NCI-H1048 (cell line): ENCODE measurements at regions not wholly inside any gene's neighbourhood (a gene's known extent, or its start where the extent isn't known, plus 50 kb on each side); places are given as distances from the start of the nearest gene placed in this dataset.
"Not testable (repeated sequence)": the region's sequence is repeated elsewhere in the genome, so short reads cannot be mapped to it uniquely, and the experiment has no call there.

Experiments used
- DNase-seq: peaks from one replicate; lab custom pipeline; 2025; lab: John Stamatoyannopoulos, UW

GRCh38 chr2:33967103-33967502 lies 368.0 kb upstream of the FAM98A start:
- DNase-seq, result no peak

GRCh38 chr2:33958591-33958990 lies 359.5 kb upstream of the FAM98A start:
- no peak for DNase-seq

GRCh38 chr2:33949371-33949770 lies 350.3 kb upstream of the FAM98A start:
- no peak for DNase-seq

- no peak for DNase-seq
Measured at GRCh38 chr2:33946193-33946592, 347.1 kb upstream of the FAM98A start.

- no peak for DNase-seq
Measured at GRCh38 chr2:33933203-33933602, 334.1 kb upstream of the FAM98A start.

DNA sequence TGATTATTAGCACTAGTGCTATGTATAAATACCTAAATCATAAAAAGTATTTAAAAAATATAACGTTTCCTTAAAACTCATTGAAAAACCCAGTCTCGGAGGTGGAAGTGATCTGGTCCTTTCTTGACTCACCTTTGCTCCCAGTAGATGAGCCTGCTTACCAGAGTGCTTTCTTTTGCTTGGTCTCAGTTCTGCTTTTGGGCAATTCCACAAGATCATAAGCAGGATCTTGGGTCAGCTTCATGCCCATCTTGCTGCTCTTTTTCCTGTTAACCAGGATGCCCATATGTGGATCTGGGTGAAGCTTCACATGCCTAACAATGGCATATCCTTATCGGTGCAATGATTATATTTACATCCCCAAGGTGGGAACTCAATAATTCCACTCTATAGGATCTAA lies 332.1 kb upstream of the FAM98A start:
- DNase-seq, result no peak

- no peak for DNase-seq
Measured at GRCh38 chr2:33929467-33929866, 330.4 kb upstream of the FAM98A start.

- no peak for DNase-seq
Measured at GRCh38 chr2:33927756-33928155, 328.7 kb upstream of the FAM98A start.

DNA sequence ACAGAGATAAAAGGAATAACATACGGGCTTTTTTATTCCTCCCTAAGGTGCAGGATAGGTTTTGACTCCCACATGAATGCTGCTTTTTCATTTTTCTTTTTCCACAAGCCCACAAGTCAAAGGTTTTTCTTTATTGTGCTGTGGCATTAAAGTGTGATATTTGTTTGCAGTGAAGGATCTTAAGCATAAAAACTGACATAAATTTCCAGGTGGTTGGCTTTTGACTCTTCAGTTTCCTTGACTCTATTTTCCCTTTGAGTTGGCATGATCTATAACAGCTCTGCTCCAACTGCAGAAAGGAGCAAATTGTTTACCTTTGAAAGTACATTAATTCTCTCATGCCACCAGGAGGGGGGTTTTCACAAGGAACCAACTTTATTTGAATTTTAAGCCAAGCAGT lies 326.2 kb upstream of the FAM98A start:
- DNase-seq, result no peak

- no peak for DNase-seq
Measured at GRCh38 chr2:33924586-33925169, 325.6 kb upstream of the FAM98A start.

- DNase-seq, result no peak
Measured at GRCh38 chr2:33917252-33917651, 318.2 kb upstream of the FAM98A start.

- DNase-seq, result no peak
Measured at GRCh38 chr2:33913071-33913616, 314.0 kb upstream of the FAM98A start.

DNA sequence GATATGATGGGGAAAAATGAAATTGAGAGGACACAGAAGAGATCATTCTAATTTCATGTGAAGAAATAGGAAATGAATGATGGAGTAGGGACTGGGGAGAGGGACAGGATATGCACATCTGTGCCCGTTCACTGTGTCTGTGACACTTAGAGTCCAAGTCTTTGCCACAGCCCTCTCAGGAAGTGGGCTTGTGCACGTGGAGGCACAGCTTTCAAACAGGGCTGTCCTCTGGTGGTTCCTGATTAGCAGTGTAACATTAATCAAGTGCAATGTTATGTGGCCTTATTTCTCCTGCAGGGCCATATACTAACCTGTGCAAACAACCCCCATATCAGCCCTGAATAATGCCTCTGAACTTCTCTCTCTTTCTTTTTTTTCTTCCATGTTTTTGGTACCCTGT lies 312.2 kb upstream of the FAM98A start:
- no peak for DNase-seq

- no peak for DNase-seq
Measured at GRCh38 chr2:33909945-33910695, 311.0 kb upstream of the FAM98A start.

- no peak for DNase-seq
Measured at GRCh38 chr2:33907866-33908265, 308.8 kb upstream of the FAM98A start.

GRCh38 chr2:33906129-33906528 lies 307.0 kb upstream of the FAM98A start:
- DNase-seq, result not testable (repeated sequence)

DNA sequence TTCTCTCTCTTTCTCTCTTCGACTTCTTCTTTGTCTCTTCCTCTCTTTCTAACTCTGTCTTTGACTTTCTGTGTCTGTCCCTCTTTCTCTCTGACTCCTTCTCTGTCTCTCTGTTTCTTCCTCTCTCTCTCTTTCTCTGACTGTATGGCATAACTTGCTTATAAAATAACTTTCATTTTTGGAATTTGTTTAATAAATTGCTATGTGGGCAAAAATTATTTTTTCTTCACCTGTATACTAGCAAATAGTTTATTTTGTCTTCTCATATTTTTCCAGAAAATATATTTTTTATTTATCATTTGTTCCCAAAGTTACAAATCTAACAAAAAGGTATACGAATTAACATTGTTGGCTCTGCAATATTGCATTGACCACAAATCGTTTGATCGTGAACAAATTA lies 305.7 kb upstream of the FAM98A start:
- DNase-seq, result no peak

- no peak for DNase-seq
Measured at GRCh38 chr2:33903701-33904100, 304.6 kb upstream of the FAM98A start.

DNA sequence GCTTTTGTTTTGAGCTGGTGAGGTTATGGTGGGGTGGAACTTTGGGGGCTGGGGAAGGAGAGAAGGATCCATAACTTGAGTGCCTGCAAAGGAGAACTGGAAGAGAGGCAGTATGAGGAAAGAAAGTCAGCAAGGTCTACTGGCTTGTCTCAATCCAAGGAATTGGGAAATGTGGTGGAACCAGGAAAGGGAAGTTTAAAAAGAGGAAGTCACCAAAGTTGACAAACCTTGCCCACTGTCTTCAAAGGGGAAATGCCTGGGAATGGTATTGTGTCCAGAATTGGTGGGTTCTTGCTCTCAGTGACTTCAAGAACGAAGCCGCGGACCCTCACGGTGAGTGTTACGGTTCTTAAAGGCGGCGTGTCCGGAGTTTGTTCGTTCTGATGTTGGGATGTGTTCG lies 304.1 kb upstream of the FAM98A start:
- DNase-seq, result no peak

DNA sequence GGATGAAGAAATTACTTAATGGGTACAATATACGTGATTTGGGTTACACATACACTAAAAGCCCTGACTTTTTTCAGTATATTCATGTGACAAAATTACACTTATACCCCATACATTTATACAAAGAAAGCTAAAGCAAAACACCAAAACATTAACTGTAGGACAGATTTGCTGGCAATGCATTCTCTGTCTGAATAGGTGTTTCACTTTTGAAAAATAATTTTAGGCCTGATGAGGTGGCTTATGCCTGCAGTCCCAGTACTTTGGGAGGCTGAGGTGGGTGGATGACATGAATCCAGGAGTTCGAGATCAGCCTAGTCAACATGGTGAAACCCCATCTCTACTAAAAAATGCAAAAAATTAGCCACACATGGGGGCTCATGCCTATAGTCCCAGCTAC lies 301.5 kb upstream of the FAM98A start:
- no peak for DNase-seq

GRCh38 chr2:33897741-33898140 lies 298.6 kb upstream of the FAM98A start:
- no peak for DNase-seq

- DNase-seq, result no peak
Measured at GRCh38 chr2:33893824-33894223, 294.7 kb upstream of the FAM98A start.

DNA sequence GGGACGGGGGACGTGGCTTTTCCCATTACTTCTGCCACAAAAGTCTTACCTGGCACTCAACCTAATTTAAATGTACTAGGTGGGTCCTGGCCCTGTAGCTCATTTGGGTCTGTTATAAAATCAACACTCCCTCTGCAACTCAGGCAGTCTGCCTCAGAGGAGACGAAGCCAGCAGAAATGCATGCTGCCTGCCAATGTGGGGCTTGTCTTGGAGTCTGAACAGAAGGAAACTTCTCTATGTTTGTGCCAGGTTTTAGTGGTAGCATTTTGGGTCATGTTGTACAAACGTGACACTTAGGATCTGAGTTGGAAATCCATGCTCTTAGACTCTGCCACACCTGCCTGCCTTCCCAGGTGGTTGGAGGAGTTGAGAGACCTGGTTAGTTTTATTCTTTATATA lies 292.5 kb upstream of the FAM98A start:
- no peak for DNase-seq

GRCh38 chr2:33890686-33891085 lies 291.6 kb upstream of the FAM98A start:
- no peak for DNase-seq
